Natural killer cell (primary cell): ENCODE measurements at regions not wholly inside any gene's neighbourhood (a gene's known extent, or its start where the extent isn't known, plus 50 kb on each side); places are given as distances from the start of the nearest gene placed in this dataset.

ENCODE experiments used
- ATAC-seq, 3 donors: fragments of 150-1000 bp in 2 of 3; fragments of 200-7000 bp in 1 of 3; cut with Tn5 transposase; 1 replicate in 1 of 3; 2 replicates in 2 of 3; pipeline ENCODE4 v1.10.0; 2021; ENCODE audit warnings: mild to moderate bottlenecking in 2 of 3, moderate library complexity in 2 of 3
- DNase-seq, 2 donors: peaks; one replicate each; pipeline versions ENCODE4 v3.0.0 to v3.0.0-alpha.2; 2013 to 2021; ENCODE audit warnings: mixed read lengths in 1 of 2
- H3K27ac ChIP-seq: one replicate; pipeline ENCODE4 v1.5.1; 2013; ENCODE audit warnings: mild to moderate bottlenecking, low read length
- H3K27me3 ChIP-seq: one replicate; pipeline ENCODE4 v1.6.1; 2013; ENCODE audit warnings: low read length; ENCODE audit not compliant: control insufficient read depth, insufficient read depth
- H3K36me3 ChIP-seq: one replicate; pipeline ENCODE4 v1.6.1; 2013; ENCODE audit warnings: low read length; ENCODE audit not compliant: control insufficient read depth, insufficient read depth
- H3K4me1 ChIP-seq: one replicate; pipeline ENCODE4 v1.6.1; 2013; ENCODE audit warnings: low read length; ENCODE audit not compliant: control insufficient read depth, insufficient read depth
- H3K4me3 ChIP-seq: one replicate; pipeline ENCODE4 v1.5.1; 2013; ENCODE audit warnings: low read length
- H3K9me3 ChIP-seq: one replicate; pipeline ENCODE4 v1.6.1; 2013; ENCODE audit warnings: low read length; ENCODE audit not compliant: control insufficient read depth, insufficient read depth
- H3K27ac Mint-ChIP-seq, 2 donors: one replicate each; pipeline ENCODE4 v1.8.0; 2022; ENCODE audit warnings: mild to moderate bottlenecking in 2 of 2, mixed read lengths in 2 of 2, moderate library complexity in 1 of 2
- H3K27me3 Mint-ChIP-seq, 2 donors: one replicate each; pipeline ENCODE4 v1.8.0; 2022; ENCODE audit warnings: low read depth in 2 of 2, mixed read lengths in 2 of 2
- H3K36me3 Mint-ChIP-seq: one replicate; pipeline ENCODE4 v1.8.0; 2022; ENCODE audit warnings: mixed read lengths
- H3K4me1 Mint-ChIP-seq, 2 donors: one replicate each; pipeline ENCODE4 v1.8.0; 2022; ENCODE audit warnings: mixed read lengths in 2 of 2
- H3K4me3 Mint-ChIP-seq: one replicate; pipeline ENCODE4 v1.8.0; 2022; ENCODE audit warnings: mild to moderate bottlenecking, moderate library complexity, mixed read lengths
- H3K9me3 Mint-ChIP-seq, 2 donors: one replicate each; pipeline ENCODE4 v1.8.0; 2022; ENCODE audit warnings: mixed read lengths in 2 of 2
- CTCF ChIP-seq: fragments of 200-600 bp; IDR thresholded peaks from one replicate; pipeline ENCODE4 v1.8.0; 2022; ENCODE audit warnings: antibody characterized with exemption
- WGBS: methylation state at CpG from one replicate; pipeline ENCODE4 v1.1.7; 2013; ENCODE audit warnings: missing lambda C conversion rate; ENCODE audit not compliant: insufficient coverage; 5-methylcytosine and 5-hydroxymethylcytosine counted together
- intact Hi-C: fragments of 100-400 bp; cut with micrococcal nuclease; formaldehyde crosslinking; loops from one replicate; pipeline ENCODE4 v1.14.2; 2022

GRCh38 chr2:51825823-51826222 lies 793.9 kb upstream of the NRXN1 start:
- peaks cover 3% of the 10 kb centered on the region for H3K9me3 ChIP-seq
- H3K27me3 ChIP-seq: no peaks in the 10 kb centered on the region
- TF ChIP-seq CTCF: no peak
- peaks cover 7% of the 10 kb centered on the region for H3K36me3 Mint-ChIP-seq
- no peak overlapping the region for H3K27ac ChIP-seq
- H3K4me3 Mint-ChIP-seq: no peak overlapping the region
- H3K4me1 Mint-ChIP-seq: no peaks in the 10 kb centered on the region
- peaks cover 6 to 21% of the 10 kb centered on the region in 2 donors for H3K9me3 Mint-ChIP-seq
- no peaks in the 10 kb centered on the region for H3K27me3 Mint-ChIP-seq
- H3K27ac Mint-ChIP-seq: no peak overlapping the region
- no CpG with 5 or more reads among the region's 1 CpG for WGBS
- DNase-seq (no peak), ATAC-seq (no peak)
- no peaks in the 10 kb centered on the region for H3K36me3 ChIP-seq
- H3K4me1 ChIP-seq: no peaks in the 10 kb centered on the region
- intact Hi-C loops: no loop called here
- no peak overlapping the region for H3K4me3 ChIP-seq

- no peaks in the 10 kb centered on the region for H3K36me3 Mint-ChIP-seq
- no peak overlapping the region for H3K4me3 Mint-ChIP-seq
- Histone ChIP-seq H3K27me3 (no peaks in the 10 kb centered on the region), H3K9me3 (no peaks in the 10 kb centered on the region), H3K36me3 (no peaks in the 10 kb centered on the region), H3K27ac (no peak overlapping the region), H3K4me3 (no peak overlapping the region), H3K4me1 (no peaks in the 10 kb centered on the region)
- ATAC-seq (no peak), DNase-seq (no peak)
- peaks cover 7 to 10% of the 10 kb centered on the region in 2 donors for H3K9me3 Mint-ChIP-seq
- no peaks in the 10 kb centered on the region for H3K27me3 Mint-ChIP-seq
- no peak for TF ChIP-seq CTCF
- intact Hi-C loops: no loop called here
- H3K4me1 Mint-ChIP-seq: no peaks in the 10 kb centered on the region
- H3K27ac Mint-ChIP-seq: no peak overlapping the region
Observed at GRCh38 chr2:51813247-51813646, 781.3 kb upstream of the NRXN1 start.

GRCh38 chr2:51812138-51812866 lies 780.4 kb upstream of the NRXN1 start:
- Mint-ChIP-seq H3K36me3 (no peaks in the 10 kb centered on the region), H3K4me3 (no peak overlapping the region), H3K9me3 (peaks cover 6 to 10% of the 10 kb centered on the region in 2 donors), H3K4me1 (no peaks in the 10 kb centered on the region), H3K27me3 (no peaks in the 10 kb centered on the region), H3K27ac (no peak overlapping the region)
- no peaks in the 10 kb centered on the region for H3K4me1 ChIP-seq
- no peaks in the 10 kb centered on the region for H3K27me3 ChIP-seq
- 95% methylated on average over 2 of the region's 9 CpGs for WGBS
- ATAC-seq (no peak), DNase-seq (no peak)
- H3K36me3 ChIP-seq: no peaks in the 10 kb centered on the region
- no peak overlapping the region for H3K4me3 ChIP-seq
- no peaks in the 10 kb centered on the region for H3K9me3 ChIP-seq
- no peak overlapping the region for H3K27ac ChIP-seq
- intact Hi-C loops: no loop called here
- TF ChIP-seq CTCF: no peak

GRCh38 chr2:51810197-51810596 lies 778.3 kb upstream of the NRXN1 start:
- peaks cover 7% of the 10 kb centered on the region for H3K36me3 Mint-ChIP-seq
- 99% methylated on average over 4 of the region's 4 CpGs for WGBS
- H3K9me3 Mint-ChIP-seq: peaks cover 10 to 15% of the 10 kb centered on the region in 2 donors

More at GRCh38 chr2:51810197-51810596, 778.3 kb upstream of the NRXN1 start:
- intact Hi-C loops: no loop called here
- H3K27me3 ChIP-seq: no peaks in the 10 kb centered on the region
- no peak overlapping the region for H3K4me3 ChIP-seq
- no peaks in the 10 kb centered on the region for H3K36me3 ChIP-seq
- no peak for TF ChIP-seq CTCF
- H3K4me1 Mint-ChIP-seq: no peaks in the 10 kb centered on the region
- H3K4me3 Mint-ChIP-seq: no peak overlapping the region
- ATAC-seq: no peak
- no peaks in the 10 kb centered on the region for H3K9me3 ChIP-seq
- no peak for DNase-seq
- H3K27me3 Mint-ChIP-seq: no peaks in the 10 kb centered on the region
- H3K27ac ChIP-seq: no peak overlapping the region
- H3K27ac Mint-ChIP-seq: no peak overlapping the region
- H3K4me1 ChIP-seq: no peaks in the 10 kb centered on the region
